Caco-2 (cell line): ENCODE measurements at regions not wholly inside any gene's neighbourhood (a gene's known extent, or its start where the extent isn't known, plus 50 kb on each side); places are given as distances from the start of the nearest gene placed in this dataset.

ENCODE experiments used
- BruUV-seq: library from RNA; stranded (reverse); fragments of 400-500 nt; replicated peaks from 2 replicates; lab custom pipeline; 2021; lab: Mats Ljungman, UMichigan
- CTCF ChIA-PET: fragments of 300-600 bp; sonication (Branson Sonifier 250); formaldehyde crosslinking; loops from one replicate; lab custom pipeline; 2022; ENCODE audit warnings: antibody characterized with exemption; lab: Charles Lee
- POLR2A ChIA-PET: fragments of 300-600 bp; sonication (Branson Sonifier 250); formaldehyde crosslinking; loops from one replicate; lab custom pipeline; 2022; ENCODE audit warnings: antibody characterized with exemption; lab: Charles Lee
- DNase-seq, 2 experiments: peaks; one replicate each; pipeline versions ENCODE4 v3.0.0 to v3.0.0-alpha.2; 2020 to 2022
- H3K27me3 ChIP-seq: replicated peaks from 2 replicates; pipeline ENCODE4 v1.6.0; 2011; ENCODE audit warnings: low read length; ENCODE audit not compliant: control insufficient read depth, insufficient read depth
- H3K36me3 ChIP-seq: 2 replicates; pipeline ENCODE4 v1.5.1; 2011; ENCODE audit warnings: low read length; ENCODE audit not compliant: control insufficient read depth, insufficient read depth
- H3K4me1 ChIP-seq: fragments of 250-450 bp; sonication (Bioruptor Pico); 2 replicates; pipeline ENCODE4 v1.5.1; 2020; ENCODE audit warnings: mild to moderate bottlenecking
- H3K4me3 ChIP-seq: 2 replicates; pipeline ENCODE4 v1.5.1; 2011; ENCODE audit warnings: low read depth, mild to moderate bottlenecking, control low read depth, low read length
- H3K9me3 ChIP-seq: fragments of 250-450 bp; sonication (Bioruptor Pico); 2 replicates; pipeline ENCODE4 v1.5.1; 2020; ENCODE audit warnings: mild to moderate bottlenecking, moderate library complexity
- H3K27ac Mint-ChIP-seq: one replicate; pipeline ENCODE4 v1.8.0; 2022; ENCODE audit warnings: mixed read lengths; ENCODE audit not compliant: unreplicated experiment
- H3K27me3 Mint-ChIP-seq: one replicate; pipeline ENCODE4 v1.8.0; 2022; ENCODE audit warnings: mixed read lengths; ENCODE audit not compliant: insufficient read depth, unreplicated experiment
- H3K36me3 Mint-ChIP-seq: one replicate; pipeline ENCODE4 v1.8.0; 2022; ENCODE audit warnings: mild to moderate bottlenecking, mixed read lengths; ENCODE audit not compliant: insufficient read depth, unreplicated experiment
- H3K4me1 Mint-ChIP-seq: one replicate; pipeline ENCODE4 v1.8.0; 2022; ENCODE audit warnings: low read depth, mixed read lengths; ENCODE audit not compliant: unreplicated experiment
- H3K4me3 Mint-ChIP-seq: one replicate; pipeline ENCODE4 v1.8.0; 2022; ENCODE audit warnings: mild to moderate bottlenecking, moderate library complexity, mixed read lengths; ENCODE audit not compliant: unreplicated experiment
- H3K9me3 Mint-ChIP-seq: one replicate; pipeline ENCODE4 v1.8.0; 2022; ENCODE audit warnings: mixed read lengths; ENCODE audit not compliant: unreplicated experiment
- CTCF ChIP-seq, 2 experiments: fragments of 200-600 bp in 1 of 2; IDR thresholded peaks; 1 replicate in 1 of 2; 2 replicates in 1 of 2; pipeline versions ENCODE4 v1.5.1 to v1.8.0; 2011 to 2022; ENCODE audit warnings: antibody characterized with exemption in 1 of 2, control low read depth in 1 of 2, inconsistent platforms in 1 of 2, low read depth in 1 of 2, low read length in 1 of 2, mild to moderate bottlenecking in 1 of 2, moderate library complexity in 1 of 2; ENCODE audit not compliant: insufficient read depth in 1 of 2, severe bottlenecking in 1 of 2, unreplicated experiment in 1 of 2
- intact Hi-C: fragments of 100-400 bp; cut with micrococcal nuclease; formaldehyde crosslinking; loops from one replicate; pipeline ENCODE4 v1.10.0; 2022; ENCODE audit not compliant: unreplicated experiment

- POLR2A ChIA-PET: no interaction called here
- Mint-ChIP-seq H3K4me1 (no peaks in the 10 kb centered on the region), H3K36me3 (no peaks in the 10 kb centered on the region), H3K4me3 (no peak overlapping the region), H3K27ac (no peak overlapping the region), H3K27me3 (no peaks in the 10 kb centered on the region), H3K9me3 (no peaks in the 10 kb centered on the region)
- Histone ChIP-seq H3K4me1 (no peaks in the 10 kb centered on the region), H3K4me3 (no peak overlapping the region), H3K36me3 (no peaks in the 10 kb centered on the region), H3K27me3 (no peaks in the 10 kb centered on the region), H3K9me3 (no peaks in the 10 kb centered on the region)
- no TSS peak for BruUV-seq
- intact Hi-C loops: no loop called here
- DNase-seq: no peak
- CTCF ChIA-PET: no interaction called here
- TF ChIP-seq CTCF (IDR thresholded peaks at IDR 0.05; ENCODE audit: insufficient read depth in 1 of 2, low read depth in 1 of 2, low read length in 1 of 2, severe bottlenecking in 1 of 2, unreplicated experiment in 1 of 2): no peak
Measured at GRCh38 chr9:82565188-82565969, 497.6 kb downstream of the RASEF start.

GRCh38 chr9:82567953-82568352 lies 495.0 kb downstream of the RASEF start:
- POLR2A ChIA-PET: no interaction called here
- no TSS peak for BruUV-seq
- H3K9me3 Mint-ChIP-seq: no peaks in the 10 kb centered on the region

GRCh38 chr9:82570226-82570625 lies 492.7 kb downstream of the RASEF start:
- Histone ChIP-seq H3K4me3 (no peak overlapping the region), H3K4me1 (no peaks in the 10 kb centered on the region), H3K27me3 (no peaks in the 10 kb centered on the region), H3K36me3 (no peaks in the 10 kb centered on the region), H3K9me3 (no peaks in the 10 kb centered on the region)
- CTCF ChIA-PET: interaction anchor here (0.7 kb wide), 1 partner anchor 381 kb away, joined by 3 read pairs; no protein-coding TSS in a partner anchor
- Mint-ChIP-seq H3K27ac (no peak overlapping the region), H3K36me3 (no peaks in the 10 kb centered on the region), H3K27me3 (no peaks in the 10 kb centered on the region), H3K4me1 (no peaks in the 10 kb centered on the region), H3K4me3 (no peak overlapping the region), H3K9me3 (peaks cover 9% of the 10 kb centered on the region)
- no TSS peak for BruUV-seq
- DNase-seq: no peak
- intact Hi-C loops: no loop called here
- no peak for TF ChIP-seq CTCF (IDR thresholded peaks at IDR 0.05; ENCODE audit: insufficient read depth in 1 of 2, low read depth in 1 of 2, low read length in 1 of 2, severe bottlenecking in 1 of 2, unreplicated experiment in 1 of 2)
- POLR2A ChIA-PET: no interaction called here

More at GRCh38 chr9:82567953-82568352, 495.0 kb downstream of the RASEF start:
- Histone ChIP-seq H3K36me3 (no peaks in the 10 kb centered on the region), H3K9me3 (no peaks in the 10 kb centered on the region), H3K27me3 (no peaks in the 10 kb centered on the region), H3K4me3 (no peak overlapping the region), H3K4me1 (no peaks in the 10 kb centered on the region)
- Mint-ChIP-seq H3K27me3 (no peaks in the 10 kb centered on the region), H3K36me3 (no peaks in the 10 kb centered on the region), H3K4me3 (no peak overlapping the region), H3K27ac (no peak overlapping the region), H3K4me1 (no peaks in the 10 kb centered on the region)
- DNase-seq: no peak
- TF ChIP-seq CTCF (IDR thresholded peaks at IDR 0.05; ENCODE audit: insufficient read depth in 1 of 2, low read depth in 1 of 2, low read length in 1 of 2, severe bottlenecking in 1 of 2, unreplicated experiment in 1 of 2): no peak
- CTCF ChIA-PET: no interaction called here
- intact Hi-C loops: no loop called here
